ENCODE measurements at regions not wholly inside any gene's neighbourhood (a gene's known extent, or its start where the extent isn't known, plus 50 kb on each side); places are given as distances from the start of the nearest gene placed in this dataset.

GRCh38 chr1:213457186-213457585, 406.1 kb downstream of the RPS6KC1 start:
- no peak for DNase-seq
- dilution Hi-C loops (cut with HindIII; ENCODE audit: low sequenced_read_pairs, unreplicated experiment): no loop called here

More at GRCh38 chr1:213457186-213457585, 406.1 kb downstream of the RPS6KC1 start:
- no peak overlapping the region for H3K18ac ChIP-seq (ENCODE audit: low read depth, low read length)
- ChIA-PET POLR2A (ENCODE audit: unreplicated experiment) (no interaction called here), CTCF (no interaction called here)
- H3K4me3 ChIP-seq (ENCODE audit: insufficient read depth, low read depth, low read length): no peak overlapping the region
- H2BK5ac ChIP-seq (ENCODE audit: low read depth, low read length, poor library complexity, severe bottlenecking): no peak overlapping the region
- no peak overlapping the region for H3K23ac ChIP-seq (ENCODE audit: low read depth, low read length)
- H4K20me1 ChIP-seq (ENCODE audit: insufficient read depth, low read length): no peaks in the 10 kb centered on the region
- no peak overlapping the region for H3K27ac ChIP-seq (ENCODE audit: insufficient read depth, low read length)
- intact Hi-C loops (cut with micrococcal nuclease) (no loop called here), in situ Hi-C loops (cut with MboI; ENCODE audit: low sequenced_read_pairs) (no loop called here)
- no peaks in the 10 kb centered on the region for H3K27me3 ChIP-seq (ENCODE audit: control insufficient read depth, insufficient read depth, low read length)
- H3K9me1 ChIP-seq (ENCODE audit: insufficient read depth, low read length): no peaks in the 10 kb centered on the region
- H3K4ac ChIP-seq (ENCODE audit: low read depth, low read length): no peak overlapping the region
- H3K36me3 ChIP-seq (ENCODE audit: control insufficient read depth, insufficient read depth, low read length): no peaks in the 10 kb centered on the region
- H3K79me1 ChIP-seq (ENCODE audit: low read depth in 1 of 2, low read length in 2 of 2): no peaks in the 10 kb centered on the region
- ATAC-seq (ENCODE audit: low read depth): no peak
- no peak overlapping the region for H3K9ac ChIP-seq (ENCODE audit: low read depth, low read length)
- no peak overlapping the region for H4K8ac ChIP-seq (ENCODE audit: low read depth in 2 of 2, low read length in 2 of 2)
- no peak overlapping the region for H3K4me2 ChIP-seq (ENCODE audit: low read depth, low read length)
- no peak overlapping the region for H3K56ac ChIP-seq (ENCODE audit: extremely low read depth, insufficient read depth, low read length)
- no peak overlapping the region for H2BK120ac ChIP-seq (ENCODE audit: low read depth, low read length)
- BruUV-seq (replicated peaks): no TSS peak
- no peak overlapping the region for H4K91ac ChIP-seq (ENCODE audit: insufficient read depth, low read depth, low read length)
- TF ChIP-seq RAD21 (IDR thresholded peaks at IDR 0.05; ENCODE audit: low read length) (no peak), MAZ (IDR thresholded peaks at IDR 0.05; ENCODE audit: borderline replicate concordance, low read depth, low read length) (no peak), CHD1 (IDR thresholded peaks at IDR 0.05; ENCODE audit: low read depth, low read length) (no peak), BHLHE40 (IDR thresholded peaks at IDR 0.05; ENCODE audit: low read depth, low read length) (no peak), MAFK (IDR thresholded peaks at IDR 0.05; ENCODE audit: low read depth, low read length) (no peak)
- no peak overlapping the region for H2BK20ac ChIP-seq (ENCODE audit: low read depth, low read length)
- no peak overlapping the region for H2AK5ac ChIP-seq (ENCODE audit: low read depth, low read length)
- WGBS, 2 experiments (ENCODE audit: extremely low coverage in 2 of 2, insufficient read length in 1 of 2): no CpG with 5 or more reads among the region's 4 CpGs
- no peak overlapping the region for H4K5ac ChIP-seq (ENCODE audit: low read depth, low read length)
- H2AK9ac ChIP-seq (replicated peaks; ENCODE audit: low read depth, low read length, poor library complexity): no peak overlapping the region
- peaks cover 1% of the 10 kb centered on the region; the same call in 1 of the 2 replicates for H3K9me3 ChIP-seq (ENCODE audit: control insufficient read depth, insufficient read depth, low read length)
- H3K14ac ChIP-seq (replicated peaks; ENCODE audit: low read depth, low read length): no peak overlapping the region
- H3K4me1 ChIP-seq (ENCODE audit: control insufficient read depth, insufficient read depth, low read length): no peaks in the 10 kb centered on the region
- no peak overlapping the region for H2AFZ ChIP-seq (replicated peaks; ENCODE audit: low read length, poor library complexity)
- no peak overlapping the region for H2BK15ac ChIP-seq (ENCODE audit: low read depth, low read length)

Measured in IMR-90 (cell line).